HEK293T (cell line): ENCODE measurements at regions not wholly inside any gene's neighbourhood (a gene's known extent, or its start where the extent isn't known, plus 50 kb on each side); places are given as distances from the start of the nearest gene placed in this dataset.

Source experiments
- CTCF ChIA-PET: fragments of 350-600 bp; formaldehyde crosslinking; extraction: SDS; loops from one replicate; lab custom pipeline; 2021; ENCODE audit warnings: antibody characterized with exemption, inconsistent platforms; lab: Yijun Ruan, JAX
- POLR2A ChIA-PET: fragments of 350-600 bp; formaldehyde crosslinking; extraction: SDS; loops from one replicate; lab custom pipeline; 2020; ENCODE audit warnings: antibody characterized with exemption, inconsistent platforms; lab: Yijun Ruan, JAX
- DNase-seq: peaks from one replicate; pipeline ENCODE4 v3.0.0; 2012; ENCODE audit warnings: mixed read lengths; ENCODE audit errors: extremely low spot score
- ARNT ChIP-seq: fragments of 450-650 bp; IDR thresholded peaks from 2 replicates; pipeline ENCODE4 v1.6.1; 2017; ENCODE audit warnings: mild to moderate bottlenecking
- BHLHE40 ChIP-seq: fragments of 450-650 bp; IDR thresholded peaks from 2 replicates; pipeline ENCODE4 v1.6.1; 2016; ENCODE audit warnings: mild to moderate bottlenecking, moderate library complexity, borderline replicate concordance
- CTBP1 ChIP-seq: fragments of 450-650 bp; IDR thresholded peaks from 2 replicates; pipeline ENCODE4 v1.6.1; 2016; ENCODE audit warnings: borderline replicate concordance
- ELF4 ChIP-seq: fragments of 450-650 bp; IDR thresholded peaks from 2 replicates; pipeline ENCODE4 v1.6.1; 2017; ENCODE audit warnings: antibody characterized with exemption
- FOXA1 ChIP-seq: fragments of 450-650 bp; IDR thresholded peaks from 2 replicates; pipeline ENCODE4 v1.6.1; 2016; ENCODE audit warnings: mild to moderate bottlenecking
- FOXK2 ChIP-seq: fragments of 450-650 bp; IDR thresholded peaks from 2 replicates; pipeline ENCODE4 v1.6.1; 2016; ENCODE audit warnings: mild to moderate bottlenecking
- FOXM1 ChIP-seq: fragments of 450-650 bp; IDR thresholded peaks from 2 replicates; pipeline ENCODE4 v1.6.1; 2017; ENCODE audit warnings: mild to moderate bottlenecking, borderline replicate concordance
- HDGF ChIP-seq: fragments of 450-650 bp; IDR thresholded peaks from 2 replicates; pipeline ENCODE4 v1.6.1; 2017; ENCODE audit warnings: antibody characterized with exemption, borderline replicate concordance
- L3MBTL2 ChIP-seq: fragments of 450-650 bp; conservative IDR thresholded peaks from 2 replicates; pipeline ENCODE4 v1.6.1; 2016; ENCODE audit warnings: mild to moderate bottlenecking
- LEF1 ChIP-seq: fragments of 450-650 bp; IDR thresholded peaks from 2 replicates; pipeline ENCODE4 v1.6.1; 2017; ENCODE audit warnings: mild to moderate bottlenecking, borderline replicate concordance
- NFRKB ChIP-seq: fragments of 450-650 bp; IDR thresholded peaks from 2 replicates; pipeline ENCODE4 v1.6.1; 2016; ENCODE audit warnings: mild to moderate bottlenecking, moderate library complexity
- PKNOX1 ChIP-seq: fragments of 450-650 bp; IDR thresholded peaks from 2 replicates; pipeline ENCODE4 v1.6.1; 2016
- SP1 ChIP-seq: fragments of 450-650 bp; IDR thresholded peaks from 2 replicates; pipeline ENCODE4 v1.6.1; 2017
- SUZ12 ChIP-seq: fragments of 450-650 bp; IDR thresholded peaks from 2 replicates; pipeline ENCODE4 v1.6.1; 2016; ENCODE audit warnings: mild to moderate bottlenecking
- TARDBP ChIP-seq: fragments of 450-650 bp; IDR thresholded peaks from 2 replicates; pipeline ENCODE4 v1.6.1; 2016
- ZNF384 ChIP-seq: fragments of 450-650 bp; IDR thresholded peaks from 2 replicates; pipeline ENCODE4 v1.6.1; 2016

DNA sequence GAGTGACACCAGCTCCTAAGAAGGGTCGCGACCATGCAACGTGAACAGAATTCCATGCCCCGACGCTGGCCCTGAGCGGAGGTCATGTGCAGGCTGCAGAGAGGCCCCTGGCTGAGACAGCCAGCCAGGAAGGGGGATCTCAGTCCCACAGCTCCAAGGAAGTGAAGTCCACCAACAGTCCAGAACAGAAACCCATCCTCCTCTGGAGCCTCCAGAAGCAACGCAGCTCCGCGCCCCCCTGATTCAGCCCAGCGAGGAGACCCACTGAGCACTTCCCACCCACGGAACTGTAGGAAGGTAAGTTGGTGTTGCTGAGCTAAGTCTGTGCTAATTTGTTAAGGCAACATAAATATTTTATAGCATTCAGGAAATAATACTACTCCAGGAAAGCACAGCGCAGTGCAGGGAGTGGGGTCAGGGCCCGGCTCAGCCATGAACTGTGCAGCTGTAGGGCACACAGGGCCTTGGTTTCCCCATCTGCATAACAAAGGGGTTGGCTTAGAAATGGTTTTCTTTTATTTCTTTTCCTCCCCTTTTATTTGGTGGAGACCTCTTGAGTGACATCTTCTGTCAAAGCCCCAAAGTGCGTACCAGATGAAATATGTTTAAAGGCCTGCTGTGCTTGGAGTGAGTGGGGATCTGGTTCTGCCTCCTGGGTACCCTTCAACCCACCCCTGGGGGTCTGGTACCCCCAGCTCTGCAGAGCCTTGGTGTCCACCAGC is 241.1 kb upstream of the PMEPA1 start:
- TF ChIP-seq FOXA1 (no peak), ELF4 (no peak), PKNOX1 (no peak), FOXM1 (no peak), LEF1 (no peak), ZNF384 (no peak), NFRKB (no peak), L3MBTL2 (no peak), CTBP1 (no peak), BHLHE40 (no peak), FOXK2 (no peak), SP1 (no peak), SUZ12 (no peak), HDGF (no peak), TARDBP (no peak), ARNT (no peak)
- CTCF ChIA-PET: no interaction called here
- DNase-seq: no peak

DNA sequence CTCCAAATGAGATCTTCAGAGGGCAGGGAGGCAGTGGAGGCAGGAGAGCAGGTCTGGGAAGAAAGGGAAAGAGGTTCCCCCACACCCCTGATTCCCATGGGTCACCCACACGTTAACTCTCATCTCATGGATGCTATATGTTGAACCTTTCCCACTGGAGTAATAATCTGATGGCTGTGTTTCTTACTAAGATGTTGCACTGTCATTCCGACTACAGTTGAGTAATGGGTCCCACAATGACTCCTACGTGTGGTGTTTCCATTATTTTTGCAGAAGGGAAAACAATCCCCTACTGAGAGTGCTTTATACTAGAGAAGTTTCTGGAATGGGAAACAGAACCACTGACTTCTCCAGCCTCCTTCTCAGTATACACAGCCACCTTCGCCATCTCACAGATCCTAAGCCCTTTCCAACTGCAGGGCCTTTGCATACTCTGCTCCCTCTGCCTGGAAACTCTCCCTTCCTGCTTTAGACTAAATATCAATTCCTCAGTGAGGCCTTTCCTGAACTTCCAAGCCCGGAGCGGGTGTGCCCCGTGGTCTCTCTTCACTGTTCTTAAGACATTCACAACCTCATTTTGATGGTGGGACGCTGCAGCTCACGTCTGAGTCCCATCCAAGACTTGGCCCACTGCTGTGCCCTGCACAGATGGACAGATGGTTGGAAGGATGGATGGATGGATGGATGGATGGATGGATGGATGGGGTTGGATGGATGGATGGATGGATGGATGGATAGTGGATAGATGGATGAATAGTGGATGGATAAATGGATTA is 238.6 kb upstream of the PMEPA1 start:
- TF ChIP-seq FOXA1 (no peak), ZNF384 (no peak), HDGF (no peak), SP1 (no peak), PKNOX1 (no peak), BHLHE40 (no peak), TARDBP (no peak), NFRKB (no peak), L3MBTL2 (no peak), CTBP1 (no peak), ELF4 (no peak), SUZ12 (no peak)
- ChIA-PET POLR2A (no interaction called here), CTCF (no interaction called here)
- no peak for DNase-seq

More for the DNA sequence above, 241.1 kb upstream of the PMEPA1 start:
- POLR2A ChIA-PET: no interaction called here

DNA sequence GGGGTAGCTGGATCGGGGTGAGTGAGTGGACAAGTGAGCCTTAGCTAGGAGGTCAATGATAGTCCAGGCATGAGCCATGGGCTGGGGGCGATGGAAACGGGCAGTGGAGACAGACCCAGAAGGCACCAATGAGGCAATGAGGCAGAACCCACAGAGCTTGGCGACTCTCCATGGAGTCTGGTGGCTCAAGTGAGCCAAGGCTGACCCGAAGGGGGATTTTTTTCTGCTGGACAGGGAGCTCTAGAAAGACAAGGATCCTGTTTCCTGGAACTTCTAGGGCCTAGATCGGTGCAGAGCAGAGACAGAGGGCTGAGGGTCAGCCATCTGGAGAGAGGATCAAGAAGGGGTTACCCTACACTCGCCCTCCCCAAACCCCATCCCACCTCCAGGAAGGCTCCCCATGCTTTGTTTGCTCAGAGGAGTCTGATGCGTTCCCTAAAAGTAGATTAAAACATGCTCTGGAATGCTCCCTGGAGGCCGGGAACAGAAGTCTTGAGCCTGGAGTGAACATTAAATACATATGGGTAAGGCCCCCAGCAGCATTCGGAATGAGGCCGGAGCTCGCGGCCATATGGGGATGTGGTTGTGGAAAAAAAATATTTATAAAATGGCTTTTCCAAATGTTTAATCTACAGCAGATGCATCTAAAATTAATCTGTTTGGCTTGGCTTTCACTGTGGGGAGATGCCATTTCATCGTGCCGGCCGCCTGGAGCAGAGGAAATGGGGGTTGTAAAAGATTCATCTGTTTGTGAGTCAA is 237.8 kb upstream of the PMEPA1 start:
- ChIA-PET POLR2A (no interaction called here), CTCF (no interaction called here)
- no peak for TF ChIP-seq ELF4
- TF ChIP-seq PKNOX1: no peak
- no peak for TF ChIP-seq LEF1
- no peak for TF ChIP-seq FOXK2
- no peak for TF ChIP-seq SUZ12
- no peak for TF ChIP-seq ARNT
- TF ChIP-seq ZNF384: no peak
- no peak for TF ChIP-seq L3MBTL2
- no peak for TF ChIP-seq NFRKB
- TF ChIP-seq CTBP1: no peak
- TF ChIP-seq BHLHE40: no peak
- TF ChIP-seq SP1: no peak
- DNase-seq: no peak

DNA sequence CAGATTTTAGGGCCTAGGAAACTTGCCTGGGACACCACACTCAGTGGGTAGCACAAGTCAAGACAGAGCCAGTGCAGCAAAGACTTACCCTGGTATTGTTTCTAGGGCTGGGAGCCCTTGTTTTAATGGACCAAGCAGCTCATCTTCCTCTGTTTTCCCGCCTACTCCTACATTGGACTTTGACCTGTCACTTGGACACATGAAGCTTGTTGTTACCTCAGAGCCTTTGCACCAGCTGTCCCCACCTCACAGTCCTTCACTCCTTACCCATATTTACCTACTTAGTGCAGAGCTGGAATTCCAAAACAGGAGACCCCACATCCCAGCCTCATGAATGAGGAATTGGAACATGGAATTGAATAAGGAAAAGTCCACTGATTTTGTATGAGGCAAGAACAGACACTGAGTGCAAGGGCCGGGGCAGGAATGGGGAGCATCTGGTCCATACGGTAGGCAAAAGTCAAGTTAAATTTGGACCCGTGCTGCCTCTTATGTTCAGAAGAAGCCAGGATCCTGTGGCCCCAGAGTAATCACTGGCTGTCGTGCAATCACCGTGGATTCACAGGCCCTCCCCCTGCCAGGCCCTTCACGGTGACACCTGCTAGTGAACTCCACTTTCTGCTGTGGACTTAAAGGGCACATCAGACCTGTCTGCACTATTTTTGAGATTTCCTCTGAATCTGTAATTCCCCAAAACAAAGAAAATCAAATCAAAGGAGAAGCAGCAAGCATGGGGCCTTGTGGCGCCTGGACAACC is 236.9 kb upstream of the PMEPA1 start:
- DNase-seq: no peak
- POLR2A ChIA-PET: no interaction called here
- no peak for TF ChIP-seq ARNT
- no peak for TF ChIP-seq TARDBP
- no peak for TF ChIP-seq LEF1
- no peak for TF ChIP-seq L3MBTL2
- TF ChIP-seq NFRKB: no peak
- TF ChIP-seq FOXA1: no peak
- no peak for TF ChIP-seq CTBP1
- TF ChIP-seq ELF4: no peak
- no peak for TF ChIP-seq FOXK2
- TF ChIP-seq ZNF384: no peak
- TF ChIP-seq HDGF: no peak
- TF ChIP-seq SP1: no peak
- CTCF ChIA-PET: no interaction called here

- no peak for DNase-seq
- ChIA-PET CTCF (interaction anchor here (0.7 kb wide), 1 partner anchor 1653 kb away, joined by 3 read pairs; no protein-coding TSS in a partner anchor), POLR2A (no interaction called here)
- no peak for TF ChIP-seq ELF4
- no peak for TF ChIP-seq L3MBTL2
- no peak for TF ChIP-seq PKNOX1
- no peak for TF ChIP-seq ZNF384
- no peak for TF ChIP-seq ARNT
- TF ChIP-seq SUZ12: no peak
- TF ChIP-seq BHLHE40: no peak
- TF ChIP-seq TARDBP: no peak
- no peak for TF ChIP-seq CTBP1
- TF ChIP-seq FOXA1: no peak
- TF ChIP-seq FOXM1: no peak
- TF ChIP-seq LEF1: no peak
- TF ChIP-seq NFRKB: no peak
- TF ChIP-seq SP1: no peak
- TF ChIP-seq FOXK2: no peak
- TF ChIP-seq HDGF: no peak
These were observed 235.2 kb upstream of the PMEPA1 start for GRCh38 chr20:57944988-57945387.
